GM12892 (cell line): ENCODE measurements at regions not wholly inside any gene's neighbourhood (a gene's known extent, or its start where the extent isn't known, plus 50 kb on each side); places are given as distances from the start of the nearest gene placed in this dataset.

ENCODE experiments used
- POLR2A ChIP-seq: IDR thresholded peaks from 2 replicates; pipeline ENCODE4 v1.6.1; 2011; ENCODE audit warnings: low read depth, low read length, control low read depth
- POLR2AphosphoS5 ChIP-seq: IDR thresholded peaks from 2 replicates; pipeline ENCODE4 v1.6.1; 2011; ENCODE audit warnings: low read depth, low read length, control low read depth
- TAF1 ChIP-seq: IDR thresholded peaks from 2 replicates; pipeline ENCODE4 v1.6.1; 2011; ENCODE audit warnings: low read depth, mild to moderate bottlenecking, control low read depth, low read length, borderline replicate concordance

- TF ChIP-seq TAF1: no peak
- no peak for TF ChIP-seq POLR2AphosphoS5
- TF ChIP-seq POLR2A: no peak
Measured at GRCh38 chr3:82556113-82556512, 794.7 kb upstream of the GBE1 start.
